H7 (cell line): ENCODE measurements at regions not wholly inside any gene's neighbourhood (a gene's known extent, or its start where the extent isn't known, plus 50 kb on each side); places are given as distances from the start of the nearest gene placed in this dataset.
"Not testable (repeated sequence)": the region's sequence is repeated elsewhere in the genome, so short reads cannot be mapped to it uniquely, and the experiment has no call there.

Experiments used
- DNase-seq: peaks from one replicate; pipeline ENCODE4 v3.0.0; 2012
- H3K27me3 ChIP-seq: 2 replicates; pipeline ENCODE4 v1.6.0; 2011; ENCODE audit warnings: mild to moderate bottlenecking, low read length; ENCODE audit not compliant: control insufficient read depth, insufficient read depth
- H3K36me3 ChIP-seq: replicated peaks from 2 replicates; pipeline ENCODE4 v1.5.1; 2011; ENCODE audit warnings: low read length; ENCODE audit not compliant: control insufficient read depth, insufficient read depth
- H3K4me3 ChIP-seq: 2 replicates; pipeline ENCODE4 v1.5.1; 2011; ENCODE audit warnings: low read depth, mild to moderate bottlenecking, control low read depth, low read length, moderate library complexity; ENCODE audit not compliant: insufficient read depth

GRCh38 chr5:135737701-135738563, 96.5 kb upstream of the SLC25A48 start:
- Histone ChIP-seq H3K27me3 (no peaks in the 10 kb centered on the region), H3K36me3 (no peaks in the 10 kb centered on the region), H3K4me3 (no peak overlapping the region)
- DNase-seq, result no peak

- H3K27me3 ChIP-seq, H3K4me3 ChIP-seq, DNase-seq, H3K36me3 ChIP-seq: not testable (repeated sequence)
Observed at GRCh38 chr5:135736952-135737351, 97.5 kb upstream of the SLC25A48 start.

- Histone ChIP-seq H3K27me3 (no peaks in the 10 kb centered on the region), H3K4me3 (peak overlapping the region; percentile 8; the same call in 1 of the 2 replicates), H3K36me3 (no peaks in the 10 kb centered on the region)
- no peak for DNase-seq
Observed at GRCh38 chr5:135735831-135736230, 98.6 kb upstream of the SLC25A48 start.

DNA sequence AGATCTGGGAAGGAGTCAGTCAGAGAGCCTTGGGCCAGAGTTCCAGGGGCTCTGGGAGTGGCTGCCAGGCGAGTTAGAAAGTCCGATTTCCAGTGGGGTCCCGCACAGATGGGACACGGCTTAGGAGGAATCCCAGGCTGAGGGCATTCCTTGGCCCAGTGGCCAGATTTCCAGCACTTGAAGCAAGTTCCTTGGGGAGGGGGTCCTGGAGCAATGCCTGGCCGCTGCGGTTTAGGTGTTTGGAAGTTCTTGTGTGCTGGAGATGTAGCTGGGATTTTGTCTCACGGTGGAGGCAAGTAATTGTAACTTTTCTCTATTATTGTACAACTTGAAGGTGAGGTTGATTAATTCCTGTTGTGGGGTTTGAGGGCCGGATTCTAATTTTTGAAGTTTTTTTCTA, 99.5 kb upstream of the SLC25A48 start:
- H3K4me3 ChIP-seq, H3K27me3 ChIP-seq, H3K36me3 ChIP-seq, DNase-seq: not testable (repeated sequence)

- not testable (repeated sequence) for DNase-seq, H3K4me3 ChIP-seq, H3K36me3 ChIP-seq, H3K27me3 ChIP-seq
Observed at GRCh38 chr5:135731034-135731433, 103.4 kb upstream of the SLC25A48 start.

GRCh38 chr5:135730161-135730560, 104.3 kb upstream of the SLC25A48 start:
- H3K27me3 ChIP-seq, DNase-seq, H3K36me3 ChIP-seq, H3K4me3 ChIP-seq: not testable (repeated sequence)

DNA sequence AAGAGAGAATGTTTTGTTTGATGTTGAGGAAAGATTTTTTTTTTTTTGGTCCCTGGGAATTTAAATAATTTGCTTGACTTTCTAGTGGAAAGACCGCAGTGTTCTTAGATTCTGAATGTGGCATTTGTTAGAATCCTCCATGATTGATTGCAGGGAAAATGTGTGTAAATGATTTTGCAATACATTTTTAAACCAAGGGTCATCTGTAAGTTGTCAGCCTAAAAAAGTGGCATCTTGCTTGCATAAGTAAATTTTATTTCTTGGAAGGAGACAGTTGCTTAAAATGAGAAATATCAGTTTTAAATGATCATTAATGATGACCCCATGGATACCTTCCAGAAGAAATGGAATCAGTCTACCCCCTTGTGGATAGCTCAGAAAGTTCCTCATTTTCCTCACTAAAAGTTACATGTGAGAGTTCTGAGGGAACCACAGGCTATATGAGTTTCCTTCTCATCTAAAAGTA, 105.1 kb upstream of the SLC25A48 start:
- Histone ChIP-seq H3K36me3 (no peaks in the 10 kb centered on the region), H3K27me3 (no peaks in the 10 kb centered on the region), H3K4me3 (no peak overlapping the region)
- no peak for DNase-seq

GRCh38 chr5:135724617-135725016, 109.8 kb upstream of the SLC25A48 start:
- no peak for DNase-seq
- Histone ChIP-seq H3K36me3 (no peaks in the 10 kb centered on the region), H3K4me3 (no peak overlapping the region), H3K27me3 (no peaks in the 10 kb centered on the region)

DNA sequence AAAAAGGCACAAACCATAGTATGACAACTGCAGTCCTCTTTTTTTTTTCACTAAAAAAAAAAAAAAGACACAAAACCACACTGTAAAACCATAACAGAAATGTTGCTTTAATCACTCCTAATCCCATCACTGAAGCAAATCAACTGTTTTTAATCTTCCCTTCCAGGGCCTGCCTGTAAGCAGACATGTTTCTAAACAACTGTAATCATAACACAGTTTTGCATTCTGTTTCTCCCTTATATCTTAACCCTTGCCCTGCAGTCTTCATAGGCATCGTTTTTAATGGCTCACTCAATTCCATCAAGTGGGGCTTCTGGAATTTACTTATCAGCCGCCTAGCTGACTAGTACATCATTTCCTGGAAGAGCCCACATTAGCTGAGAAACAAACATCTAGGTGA, 111.0 kb upstream of the SLC25A48 start:
- no peaks in the 10 kb centered on the region for H3K36me3 ChIP-seq
- no peak for DNase-seq
- no peaks in the 10 kb centered on the region for H3K27me3 ChIP-seq
- H3K4me3 ChIP-seq, result no peak overlapping the region

GRCh38 chr5:135721548-135722090, 112.8 kb upstream of the SLC25A48 start:
- H3K27me3 ChIP-seq, result no peaks in the 10 kb centered on the region
- no peak overlapping the region for H3K4me3 ChIP-seq
- no peak for DNase-seq
- no peaks in the 10 kb centered on the region for H3K36me3 ChIP-seq

- Histone ChIP-seq H3K27me3 (no peaks in the 10 kb centered on the region), H3K4me3 (no peak overlapping the region), H3K36me3 (no peaks in the 10 kb centered on the region)
- no peak for DNase-seq
Observed at GRCh38 chr5:135720191-135720590, 114.3 kb upstream of the SLC25A48 start.

GRCh38 chr5:135719428-135720063, 114.9 kb upstream of the SLC25A48 start:
- no peak overlapping the region for H3K4me3 ChIP-seq
- H3K27me3 ChIP-seq, result no peaks in the 10 kb centered on the region
- DNase-seq, result no peak
- H3K36me3 ChIP-seq, result no peaks in the 10 kb centered on the region

DNA sequence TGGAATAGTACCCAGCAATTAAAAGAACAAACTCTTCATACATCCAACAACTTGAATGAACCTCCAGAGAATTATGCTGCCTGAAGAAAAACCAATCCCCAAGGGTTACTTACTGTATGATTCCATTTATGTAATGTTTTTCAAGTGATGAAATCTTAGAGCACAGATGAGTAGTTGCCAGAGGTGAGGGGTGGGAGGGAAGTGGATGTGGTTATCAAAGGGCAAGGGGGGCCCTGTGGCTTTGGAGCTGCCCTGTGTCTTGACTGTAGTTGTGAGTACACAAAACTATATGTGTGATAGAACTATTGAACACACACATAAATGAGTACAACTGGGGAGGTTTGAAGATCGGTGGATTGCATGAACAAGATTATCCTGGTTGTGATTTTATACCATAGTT, 115.8 kb upstream of the SLC25A48 start:
- Histone ChIP-seq H3K36me3 (no peaks in the 10 kb centered on the region), H3K27me3 (no peaks in the 10 kb centered on the region), H3K4me3 (no peak overlapping the region)
- DNase-seq, result no peak

DNA sequence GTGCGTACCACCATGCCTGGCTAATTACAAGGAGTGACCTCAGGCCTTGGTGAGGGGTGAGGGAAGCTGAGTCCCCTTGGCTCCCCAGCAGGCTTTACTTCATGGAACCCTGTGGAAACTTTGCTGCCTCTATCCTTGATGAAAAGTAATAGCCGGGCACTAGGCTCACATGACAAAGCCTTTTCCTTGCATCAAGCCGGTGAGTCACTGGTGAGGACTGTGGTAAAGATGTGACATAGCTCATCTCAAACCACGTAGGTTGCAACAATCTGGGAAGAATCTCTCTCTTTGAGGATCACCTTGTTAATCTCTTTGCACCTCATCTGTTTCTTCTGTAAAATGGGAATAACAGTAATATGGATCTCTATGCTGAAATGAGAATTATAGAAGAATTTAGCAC, 116.3 kb upstream of the SLC25A48 start:
- H3K27me3 ChIP-seq, result no peaks in the 10 kb centered on the region
- DNase-seq, result no peak
- H3K36me3 ChIP-seq, result no peaks in the 10 kb centered on the region
- no peak overlapping the region for H3K4me3 ChIP-seq
